ENCODE measurements at regions not wholly inside any gene's neighbourhood (a gene's known extent, or its start where the extent isn't known, plus 50 kb on each side); places are given as distances from the start of the nearest gene placed in this dataset.
"Not testable (repeated sequence)": the region's sequence is repeated elsewhere in the genome, so short reads cannot be mapped to it uniquely, and the experiment has no call there.

GRCh38 chr2:234805836-234806235, 146.0 kb upstream of the SH3BP4 start:
- DNase-seq (ENCODE audit: extremely low read depth, low read depth, low spot score): no peak

DNA sequence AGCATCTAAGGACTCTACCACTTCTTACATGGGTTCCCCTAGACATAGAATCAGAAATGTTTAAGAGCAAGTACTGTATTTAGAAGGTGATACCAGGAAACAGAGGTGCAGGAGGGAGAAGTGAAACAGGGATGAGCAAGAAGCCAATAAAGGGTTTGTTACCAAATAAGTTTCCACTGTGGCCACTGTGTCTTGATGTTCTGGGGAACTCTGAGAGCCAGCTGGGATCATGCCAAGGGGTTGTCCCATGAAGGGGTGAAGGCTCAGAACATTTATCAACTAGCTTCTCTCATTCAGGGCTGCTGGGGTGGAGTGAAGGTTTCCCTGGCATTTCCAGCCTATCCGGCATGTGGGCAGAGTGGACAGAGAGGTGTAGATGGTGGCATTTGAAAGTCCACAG, 147.1 kb upstream of the SH3BP4 start:
- no peak for DNase-seq (ENCODE audit: extremely low read depth, low read depth, low spot score)

- DNase-seq (ENCODE audit: extremely low read depth, low read depth, low spot score): no peak
Observed at GRCh38 chr2:234802845-234803171, 149.0 kb upstream of the SH3BP4 start.

GRCh38 chr2:234802071-234802844, 149.6 kb upstream of the SH3BP4 start:
- DNase-seq (ENCODE audit: extremely low read depth, low read depth, low spot score): no peak

GRCh38 chr2:234797566-234798250, 154.1 kb upstream of the SH3BP4 start:
- DNase-seq (ENCODE audit: extremely low read depth, low read depth, low spot score): no peak

DNA sequence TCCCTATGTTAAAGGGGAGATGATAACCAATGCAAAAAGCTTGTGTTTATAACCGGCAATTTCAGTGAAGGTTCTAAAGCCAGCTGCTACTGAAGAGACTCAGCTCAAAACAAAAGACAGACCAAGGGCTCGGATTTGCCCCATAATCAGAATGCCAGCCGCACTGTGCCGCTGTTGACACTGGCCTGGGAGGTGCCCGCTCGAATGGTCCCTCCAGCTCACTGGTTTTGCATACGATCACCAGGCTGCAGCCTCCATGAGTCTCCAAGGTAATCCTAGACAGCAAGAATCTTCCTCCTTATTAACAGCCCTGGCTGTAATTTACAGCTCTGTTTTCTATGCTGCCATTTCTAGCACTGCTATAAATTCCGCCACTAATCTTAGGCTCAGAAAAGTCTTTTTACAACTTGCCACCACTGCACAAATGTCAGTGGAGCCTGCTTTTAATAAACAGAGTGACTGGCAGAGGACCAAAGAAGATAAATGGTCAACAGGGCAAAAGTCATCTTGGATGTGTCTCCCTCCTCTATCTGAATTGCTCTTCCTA, 155.7 kb upstream of the SH3BP4 start:
- no peak for DNase-seq (ENCODE audit: extremely low read depth, low read depth, low spot score)

DNA sequence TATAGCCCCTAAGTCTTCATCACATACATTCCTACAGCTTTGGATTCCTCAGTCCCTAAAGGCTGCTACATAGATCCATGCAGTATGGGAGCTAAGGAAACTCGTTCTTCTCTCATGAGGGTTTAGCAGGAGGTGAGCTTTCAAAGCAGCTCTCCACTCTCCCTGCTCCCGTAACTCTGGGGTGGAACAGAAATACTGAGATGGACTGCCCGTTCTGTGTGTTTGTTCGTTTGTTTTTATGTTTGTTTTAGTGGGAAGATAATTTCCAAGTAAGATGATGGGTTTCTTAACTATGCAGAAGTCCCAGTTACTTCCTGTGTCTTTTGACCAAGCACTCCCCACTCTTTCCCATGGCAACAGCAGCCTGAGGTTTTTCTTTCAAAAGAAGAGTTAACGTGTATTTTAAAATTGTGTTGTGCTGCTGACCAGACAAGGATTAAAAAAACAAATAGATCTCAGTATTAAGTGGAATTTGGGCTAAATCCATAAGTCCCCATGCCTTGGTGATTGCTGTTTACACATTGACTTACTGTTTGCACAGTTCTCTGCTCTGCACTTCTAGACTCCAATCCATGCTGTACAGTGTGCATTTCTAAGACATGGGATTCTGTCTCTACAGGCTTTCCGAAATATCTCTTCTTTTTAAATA, 156.4 kb upstream of the SH3BP4 start:
- no peak for DNase-seq (ENCODE audit: extremely low read depth, low read depth, low spot score)

DNA sequence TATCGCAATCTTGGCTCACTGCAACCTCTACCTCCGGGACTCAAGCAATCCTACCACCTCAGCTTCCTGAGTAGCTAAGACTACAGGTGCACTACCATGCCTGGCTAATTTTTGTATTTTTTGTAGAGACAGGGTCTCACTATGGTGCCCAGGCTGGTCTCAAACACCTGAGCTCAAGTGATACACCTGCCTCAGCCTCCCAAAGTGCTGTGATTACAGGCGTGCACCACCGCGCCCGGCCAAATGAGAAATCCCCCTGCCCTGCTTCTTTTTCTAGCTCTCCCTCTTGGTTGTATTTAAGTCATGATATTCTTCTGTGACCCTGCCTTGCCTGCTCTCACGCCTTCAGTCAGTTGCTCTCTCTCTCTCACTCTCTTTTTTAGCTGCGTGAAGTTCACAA, 157.0 kb upstream of the SH3BP4 start:
- DNase-seq (ENCODE audit: extremely low read depth, low read depth, low spot score): no peak

GRCh38 chr2:234793212-234793785, 158.5 kb upstream of the SH3BP4 start:
- no peak for DNase-seq (ENCODE audit: extremely low read depth, low read depth, low spot score)

DNA sequence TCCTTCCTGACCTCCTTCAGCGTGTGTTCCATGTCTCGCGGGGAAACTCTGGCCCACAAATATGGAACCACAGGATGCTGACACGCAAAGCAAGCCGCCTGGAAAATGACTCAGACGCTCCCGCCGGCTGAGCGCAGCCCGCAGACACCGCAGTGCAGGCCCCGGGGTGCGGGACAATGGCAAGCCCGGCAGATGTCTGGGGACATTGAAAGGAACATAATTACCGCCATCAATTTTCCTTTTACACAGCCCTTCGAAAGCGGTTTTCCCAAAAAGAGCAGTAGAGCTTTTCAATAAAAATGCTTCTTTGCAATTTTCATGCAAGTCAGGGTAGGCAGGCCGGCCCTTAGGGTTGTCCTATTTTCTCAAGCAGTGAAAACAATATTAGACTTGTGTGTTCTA, 159.2 kb upstream of the SH3BP4 start:
- DNase-seq (ENCODE audit: extremely low read depth, low read depth, low spot score): no peak

GRCh38 chr2:234792096-234792495, 159.7 kb upstream of the SH3BP4 start:
- DNase-seq (ENCODE audit: extremely low read depth, low read depth, low spot score): not testable (repeated sequence)

- DNase-seq (ENCODE audit: extremely low read depth, low read depth, low spot score): no peak
Observed at GRCh38 chr2:234790380-234790779, 161.4 kb upstream of the SH3BP4 start.

DNA sequence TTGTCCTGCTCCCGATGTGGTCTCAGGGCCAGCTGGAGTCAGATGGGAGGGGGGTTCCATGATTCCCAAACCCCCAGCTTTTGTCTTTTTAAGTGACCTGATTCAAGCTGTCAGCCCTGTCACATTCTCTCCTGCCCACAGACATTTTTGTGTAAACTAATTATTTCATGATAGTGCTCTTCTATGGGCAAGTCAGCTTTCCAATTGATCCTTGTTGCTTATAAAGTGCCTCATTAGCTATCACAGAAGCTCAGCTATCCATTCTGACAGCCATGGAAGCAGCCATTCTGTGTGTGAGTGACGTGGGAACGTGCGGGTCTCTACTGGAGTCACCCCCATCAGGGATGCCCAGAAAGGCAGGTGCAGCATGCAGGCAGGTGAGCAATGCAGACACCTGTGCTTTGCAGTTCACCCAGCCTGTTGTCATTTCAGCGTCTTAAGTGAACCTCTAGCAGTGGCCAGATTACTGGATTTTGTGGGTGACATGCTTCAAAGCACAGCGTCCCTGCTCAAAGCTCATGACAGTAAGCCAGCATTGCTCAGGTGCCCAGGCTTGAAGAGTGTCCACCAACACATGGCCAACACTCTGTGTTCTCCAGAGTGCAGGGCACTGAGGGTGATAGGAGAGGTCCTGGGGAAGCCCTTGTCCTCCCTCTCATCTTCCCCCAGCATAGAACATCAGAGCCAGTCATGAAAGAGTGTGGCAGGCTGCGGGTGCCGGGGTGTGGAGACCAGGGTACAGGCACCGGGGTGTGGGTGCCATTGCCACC, 162.1 kb upstream of the SH3BP4 start:
- DNase-seq (ENCODE audit: extremely low read depth, low read depth, low spot score): no peak

DNA sequence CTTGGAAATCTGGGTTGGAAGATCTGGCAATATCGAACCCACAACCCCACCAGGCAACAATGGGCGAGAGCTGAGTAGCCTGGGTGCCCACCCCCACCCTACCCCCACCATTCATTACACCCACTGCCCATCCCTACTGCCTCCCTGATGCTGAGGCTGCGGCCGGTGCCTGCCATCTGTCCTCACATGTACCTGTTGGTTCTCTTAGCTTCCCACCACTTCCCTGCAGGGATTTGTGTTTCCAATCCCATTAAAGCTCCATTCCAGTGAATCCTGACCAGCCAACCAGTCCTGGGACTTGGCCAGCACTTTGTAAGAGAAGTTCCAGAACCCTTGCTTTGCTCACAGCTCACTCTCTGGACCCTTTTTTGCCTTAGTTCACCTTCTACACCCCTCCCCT, 163.0 kb upstream of the SH3BP4 start:
- no peak for DNase-seq (ENCODE audit: extremely low read depth, low read depth, low spot score)

DNA sequence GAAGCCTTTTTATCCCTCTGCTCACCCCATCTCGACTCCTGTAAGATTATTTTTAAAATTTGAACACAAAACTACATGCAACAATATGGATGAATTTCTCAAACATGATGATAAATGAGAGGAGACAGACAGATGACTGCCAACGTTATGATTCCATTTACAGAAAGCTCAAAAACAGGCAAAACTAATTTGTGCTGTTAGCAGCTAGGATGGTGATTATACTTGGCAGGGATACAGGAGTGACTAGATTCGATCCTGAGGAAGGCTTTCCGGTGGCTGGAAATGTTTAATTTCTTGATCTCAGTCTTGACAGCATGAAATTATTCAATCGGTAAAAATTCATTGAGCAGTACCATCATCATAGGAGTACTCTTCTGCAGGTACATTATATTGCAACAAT, 163.4 kb upstream of the SH3BP4 start:
- DNase-seq (ENCODE audit: extremely low read depth, low read depth, low spot score): no peak

GRCh38 chr2:234787114-234787513, 164.7 kb upstream of the SH3BP4 start:
- no peak for DNase-seq (ENCODE audit: extremely low read depth, low read depth, low spot score)

DNA sequence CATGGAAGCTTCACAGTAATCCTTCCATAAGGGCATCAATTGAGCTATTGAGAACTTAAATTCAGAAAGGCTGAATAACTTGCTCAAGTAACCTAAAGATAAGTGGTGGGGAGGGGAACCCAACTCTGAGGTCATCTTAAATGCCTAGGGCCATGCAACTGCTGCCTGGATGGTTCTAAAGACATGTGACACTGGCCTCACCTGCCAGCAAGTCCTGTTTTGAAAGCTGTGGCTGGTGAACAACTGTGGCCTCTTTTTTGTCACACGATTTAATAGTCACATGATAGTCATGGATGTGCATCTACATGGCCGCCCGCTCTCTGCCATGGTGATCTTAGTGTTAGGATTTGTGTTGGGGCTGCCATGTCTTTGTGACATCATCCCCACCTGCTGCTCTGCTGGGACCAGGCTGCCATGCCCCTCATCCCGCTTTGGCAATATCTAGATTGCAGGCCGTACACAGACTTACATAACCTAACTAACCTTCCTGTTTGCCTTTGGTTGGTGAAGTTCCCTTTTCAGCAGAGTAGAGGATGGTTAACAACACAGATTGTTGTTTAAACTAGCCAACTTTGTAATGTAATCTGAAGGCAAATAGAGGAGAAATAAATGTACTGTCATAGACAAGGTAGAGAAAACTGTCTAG, 177.9 kb upstream of the SH3BP4 start:
- no peak for DNase-seq (ENCODE audit: extremely low read depth, low read depth, low spot score)

DNA sequence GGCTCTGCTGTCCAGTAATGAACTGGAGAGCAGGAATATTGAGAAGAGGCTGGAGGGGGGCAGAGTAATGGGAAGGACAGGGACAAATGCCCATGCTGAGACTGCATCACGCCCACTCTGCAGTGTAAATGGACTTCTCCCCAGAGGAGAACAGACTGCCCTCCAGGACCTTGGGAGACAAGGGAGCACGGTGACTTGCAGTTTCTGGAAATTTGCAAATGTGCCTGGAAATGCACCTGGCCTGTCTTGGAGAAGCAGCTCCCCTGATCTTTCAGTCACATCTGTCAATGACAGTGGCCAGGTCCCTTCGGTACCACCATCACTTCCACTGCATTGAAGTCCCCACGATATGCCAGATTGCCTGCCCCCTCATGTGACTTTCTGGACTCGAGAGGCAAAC, 178.7 kb upstream of the SH3BP4 start:
- no peak for DNase-seq (ENCODE audit: extremely low read depth, low read depth, low spot score)

GRCh38 chr2:234772733-234773060, 179.1 kb upstream of the SH3BP4 start:
- DNase-seq (ENCODE audit: extremely low read depth, low read depth, low spot score): no peak

DNA sequence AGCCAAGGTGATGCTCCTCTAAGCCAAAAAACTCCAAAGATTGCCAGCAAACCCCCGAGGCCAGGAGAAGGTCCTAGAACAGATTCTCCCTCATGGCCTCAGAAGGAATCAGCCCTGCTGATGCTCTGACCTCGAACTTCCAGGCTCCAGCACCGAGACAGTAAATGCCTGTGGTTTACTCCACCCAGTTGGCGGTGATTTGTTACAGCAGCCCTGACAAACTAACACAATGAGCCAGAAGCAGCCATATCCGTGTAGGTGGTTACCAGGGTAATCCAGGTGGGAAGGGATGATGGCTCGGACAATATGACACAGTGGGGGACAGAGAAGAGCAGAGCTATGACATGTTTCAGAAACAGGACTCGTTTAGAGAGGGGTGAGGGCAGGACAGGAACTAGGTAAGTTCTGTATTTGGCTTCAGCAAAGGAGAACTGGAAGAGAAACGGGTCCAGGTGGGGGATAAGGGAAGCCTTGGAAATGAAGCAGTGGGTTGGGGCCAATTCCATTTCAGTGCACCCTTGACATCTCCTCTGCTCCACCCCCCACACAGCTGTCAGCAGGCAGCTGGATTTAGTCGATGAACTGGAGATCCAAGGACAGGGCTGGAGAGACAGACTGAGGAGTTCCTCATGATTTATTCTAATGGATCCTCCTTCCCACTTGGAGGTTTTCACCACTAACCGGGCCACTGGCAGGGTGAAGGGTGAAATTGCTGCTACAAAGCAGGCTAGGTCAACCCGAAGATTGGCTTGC, 179.7 kb upstream of the SH3BP4 start:
- DNase-seq (ENCODE audit: extremely low read depth, low read depth, low spot score): no peak

Measured in glomerular endothelial cell (primary cell).